ENCODE measurements at regions not wholly inside any gene's neighbourhood (a gene's known extent, or its start where the extent isn't known, plus 50 kb on each side); places are given as distances from the start of the nearest gene placed in this dataset.

DNA sequence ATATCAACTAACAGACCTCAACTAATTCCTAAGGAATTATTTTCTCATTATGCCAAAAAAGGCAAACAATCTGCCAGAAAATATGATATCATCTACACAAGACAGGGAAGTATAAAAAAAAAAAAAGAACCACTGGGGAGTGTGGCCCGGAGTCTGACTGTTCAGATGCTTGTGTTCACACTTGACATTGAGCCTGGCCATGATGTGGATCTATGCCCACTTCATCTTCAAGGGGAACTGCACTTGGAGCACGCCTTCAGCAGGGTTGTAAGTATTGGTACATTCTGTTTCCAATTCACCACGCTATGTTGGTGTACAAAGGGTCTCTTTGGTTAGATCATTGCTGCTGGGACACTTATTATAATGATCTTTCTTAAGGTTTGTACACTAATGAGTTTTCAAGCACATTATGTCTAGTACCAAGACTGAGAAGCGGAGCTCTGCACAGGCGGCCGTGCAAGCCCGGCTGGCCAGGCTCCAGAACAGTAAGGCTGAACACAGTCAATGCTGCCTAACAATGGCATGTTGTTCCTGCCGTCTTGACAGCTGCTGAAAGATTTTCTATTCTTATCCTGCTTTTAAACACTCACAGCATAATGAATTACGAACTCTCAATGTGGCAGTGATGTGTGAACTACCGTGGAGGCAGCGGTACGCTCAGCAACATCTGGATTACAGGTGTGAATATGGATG is 788.4 kb upstream of the SOX11 start:
- ChIA-PET POLR2A (no interaction called here), CTCF (no interaction called here)
- no peak overlapping the region for H3K27ac Mint-ChIP-seq
- peaks cover 0 to 27% of the 10 kb centered on the region in 2 experiments for H3K9me3 ChIP-seq (ENCODE audit: control insufficient read depth in 1 of 2, insufficient read depth in 1 of 2, low read length in 2 of 2)
- TF ChIP-seq, protein P1, sequence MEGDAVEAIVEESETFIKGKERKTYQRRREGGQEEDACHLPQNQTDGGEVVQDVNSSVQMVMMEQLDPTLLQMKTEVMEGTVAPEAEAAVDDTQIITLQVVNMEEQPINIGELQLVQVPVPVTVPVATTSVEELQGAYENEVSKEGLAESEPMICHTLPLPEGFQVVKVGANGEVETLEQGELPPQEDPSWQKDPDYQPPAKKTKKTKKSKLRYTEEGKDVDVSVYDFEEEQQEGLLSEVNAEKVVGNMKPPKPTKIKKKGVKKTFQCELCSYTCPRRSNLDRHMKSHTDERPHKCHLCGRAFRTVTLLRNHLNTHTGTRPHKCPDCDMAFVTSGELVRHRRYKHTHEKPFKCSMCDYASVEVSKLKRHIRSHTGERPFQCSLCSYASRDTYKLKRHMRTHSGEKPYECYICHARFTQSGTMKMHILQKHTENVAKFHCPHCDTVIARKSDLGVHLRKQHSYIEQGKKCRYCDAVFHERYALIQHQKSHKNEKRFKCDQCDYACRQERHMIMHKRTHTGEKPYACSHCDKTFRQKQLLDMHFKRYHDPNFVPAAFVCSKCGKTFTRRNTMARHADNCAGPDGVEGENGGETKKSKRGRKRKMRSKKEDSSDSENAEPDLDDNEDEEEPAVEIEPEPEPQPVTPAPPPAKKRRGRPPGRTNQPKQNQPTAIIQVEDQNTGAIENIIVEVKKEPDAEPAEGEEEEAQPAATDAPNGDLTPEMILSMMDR (IDR thresholded peaks at IDR 0.05) = no peak
- no peaks in the 10 kb centered on the region for H3K4me1 ChIP-seq (ENCODE audit: insufficient read depth, low read length)
- no peak for DNase-seq
- no peaks in the 10 kb centered on the region for H3K27me3 Mint-ChIP-seq
- H3K4me1 Mint-ChIP-seq (ENCODE audit: low read depth) = no peaks in the 10 kb centered on the region
- H3K9me3 Mint-ChIP-seq = peaks cover 13% of the 10 kb centered on the region
- H3K27ac ChIP-seq (ENCODE audit: low read depth in 1 of 2, low read length in 2 of 2) = no peak overlapping the region
- H3K36me3 ChIP-seq (ENCODE audit: insufficient read depth, low read length) = no peaks in the 10 kb centered on the region
- intact Hi-C loops (cut with DNase I, micrococcal nuclease) = no loop called here
- no peaks in the 10 kb centered on the region for H3K27me3 ChIP-seq (ENCODE audit: control insufficient read depth in 1 of 2, insufficient read depth in 2 of 2, low read length in 2 of 2)
- H3K36me3 Mint-ChIP-seq (ENCODE audit: low read depth) = no peaks in the 10 kb centered on the region
- no peak for ATAC-seq (ENCODE audit: poor library complexity)
- no peak overlapping the region for H3K4me3 ChIP-seq (ENCODE audit: low read length)
- H3K4me3 Mint-ChIP-seq = no peak overlapping the region

GRCh38 chr2:4908461-4908860 is 783.7 kb upstream of the SOX11 start:
- TF ChIP-seq, protein P1 (IDR thresholded peaks at IDR 0.05) = no peak
- Mint-ChIP-seq H3K4me1 (ENCODE audit: low read depth) (no peaks in the 10 kb centered on the region), H3K27ac (no peak overlapping the region), H3K4me3 (no peak overlapping the region), H3K9me3 (peaks cover 12% of the 10 kb centered on the region), H3K36me3 (ENCODE audit: low read depth) (no peaks in the 10 kb centered on the region), H3K27me3 (no peaks in the 10 kb centered on the region)
- Histone ChIP-seq H3K4me1 (ENCODE audit: insufficient read depth, low read length) (no peaks in the 10 kb centered on the region), H3K36me3 (ENCODE audit: insufficient read depth, low read length) (no peaks in the 10 kb centered on the region), H3K9me3 (ENCODE audit: control insufficient read depth in 1 of 2, insufficient read depth in 1 of 2, low read length in 2 of 2) (peaks cover 0 to 13% of the 10 kb centered on the region in 2 experiments), H3K4me3 (ENCODE audit: low read length) (no peak overlapping the region), H3K27me3 (ENCODE audit: control insufficient read depth in 1 of 2, insufficient read depth in 2 of 2, low read length in 2 of 2) (no peaks in the 10 kb centered on the region), H3K27ac (ENCODE audit: low read depth in 1 of 2, low read length in 2 of 2) (no peak overlapping the region)
- intact Hi-C loops (cut with DNase I, micrococcal nuclease) = no loop called here
- ATAC-seq (ENCODE audit: poor library complexity) (no peak), DNase-seq (no peak)
- ChIA-PET CTCF (no interaction called here), POLR2A (no interaction called here)

DNA sequence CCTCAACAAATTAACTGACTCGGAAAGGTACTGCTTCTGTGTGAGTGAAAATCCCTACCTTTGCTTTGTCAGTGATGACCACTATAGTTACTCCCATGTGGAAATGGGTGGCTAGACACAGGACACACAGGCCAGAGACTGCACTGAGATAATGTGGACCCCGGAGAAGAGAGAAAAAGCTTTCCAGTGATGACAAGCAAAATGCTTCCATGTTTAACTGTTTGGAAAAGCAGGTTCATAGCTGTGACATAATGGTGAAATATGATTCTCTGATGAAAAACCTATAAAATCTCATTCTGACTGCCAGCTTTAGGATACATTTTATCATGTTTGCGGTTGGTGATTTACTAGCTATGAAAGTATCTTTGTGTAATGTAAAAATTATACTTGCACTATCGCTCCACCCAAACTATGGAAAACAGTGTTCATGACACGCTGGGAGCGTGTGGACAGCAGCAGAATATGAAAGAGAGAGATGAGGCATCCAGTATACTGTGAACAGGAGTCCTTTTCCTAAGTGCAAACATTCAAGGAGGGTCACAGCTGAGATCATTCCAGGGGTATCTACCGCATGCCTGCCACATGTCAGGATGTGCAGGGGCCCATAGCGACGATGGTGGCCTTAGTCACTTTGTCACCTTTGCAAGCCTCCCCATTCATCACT is 782.7 kb upstream of the SOX11 start:
- intact Hi-C loops (cut with DNase I, micrococcal nuclease) = no loop called here
- Mint-ChIP-seq H3K4me1 (ENCODE audit: low read depth) (no peaks in the 10 kb centered on the region), H3K27me3 (no peaks in the 10 kb centered on the region), H3K36me3 (ENCODE audit: low read depth) (no peaks in the 10 kb centered on the region), H3K27ac (no peak overlapping the region), H3K4me3 (no peak overlapping the region), H3K9me3 (peaks cover 12% of the 10 kb centered on the region)
- Histone ChIP-seq H3K4me1 (ENCODE audit: insufficient read depth, low read length) (no peaks in the 10 kb centered on the region), H3K27me3 (ENCODE audit: control insufficient read depth in 1 of 2, insufficient read depth in 2 of 2, low read length in 2 of 2) (no peaks in the 10 kb centered on the region), H3K27ac (ENCODE audit: low read depth in 1 of 2, low read length in 2 of 2) (no peak overlapping the region), H3K4me3 (ENCODE audit: low read length) (no peak overlapping the region), H3K9me3 (ENCODE audit: control insufficient read depth in 1 of 2, insufficient read depth in 1 of 2, low read length in 2 of 2) (peaks cover 0 to 10% of the 10 kb centered on the region in 2 experiments), H3K36me3 (ENCODE audit: insufficient read depth, low read length) (no peaks in the 10 kb centered on the region)
- no peak for ATAC-seq (ENCODE audit: poor library complexity)
- ChIA-PET CTCF (no interaction called here), POLR2A (no interaction called here)
- no peak for DNase-seq
- TF ChIP-seq, protein P1 (IDR thresholded peaks at IDR 0.05) = no peak

Data from CD4-positive, alpha-beta T cell (primary cell).